ENCODE measurements at regions not wholly inside any gene's neighbourhood (a gene's known extent, or its start where the extent isn't known, plus 50 kb on each side); places are given as distances from the start of the nearest gene placed in this dataset.

DNA sequence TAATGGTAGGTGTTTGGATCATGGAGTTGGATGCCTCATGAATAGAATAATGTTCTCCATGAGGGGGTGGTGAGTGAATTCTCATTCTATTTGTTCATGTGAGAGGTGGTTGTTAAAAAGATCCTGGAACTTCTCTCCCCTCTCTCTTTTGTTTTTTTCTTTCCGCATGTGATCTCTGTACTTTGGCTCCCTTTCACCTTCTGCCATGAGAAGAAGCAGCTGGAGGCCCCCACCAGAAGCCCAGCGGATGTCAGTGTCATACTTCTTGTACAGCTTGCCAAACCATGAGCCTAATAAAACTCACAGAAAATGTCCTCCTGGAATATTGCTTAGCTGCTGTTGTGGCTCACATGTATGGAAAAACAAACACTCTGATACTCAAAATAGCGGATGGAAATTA lies 1212.3 kb upstream of the NCAM2 start:
- Histone ChIP-seq H3K36me3 (replicated peaks; ENCODE audit: insufficient read depth, low read length) (no peaks in the 10 kb centered on the region), H3K4me3 (ENCODE audit: low read length) (no peak overlapping the region), H3K4me2 (ENCODE audit: low read depth, low read length) (no peak overlapping the region), H4K20me1 (ENCODE audit: insufficient read depth, low read length) (no peaks in the 10 kb centered on the region), H3K27me3 (replicated peaks; ENCODE audit: insufficient read depth, low read length) (no peaks in the 10 kb centered on the region), H3K9me3 (replicated peaks; ENCODE audit: insufficient read depth, low read length) (no peaks in the 10 kb centered on the region), H3K4me1 (ENCODE audit: low read length) (no peaks in the 10 kb centered on the region), H3F3A (ENCODE audit: insufficient read depth, low read length) (no peaks in the 10 kb centered on the region), H3K27ac (ENCODE audit: low read length) (no peak overlapping the region), H3K79me2 (ENCODE audit: low read length) (no peaks in the 10 kb centered on the region), H3K9me2 (replicated peaks; ENCODE audit: insufficient read depth, low read length) (no peaks in the 10 kb centered on the region), H3K9ac (ENCODE audit: low read length) (no peak overlapping the region), H2AFZ (ENCODE audit: low read length) (no peak overlapping the region)
- no peak for TF ChIP-seq EZH2 (optimal IDR thresholded peaks at IDR 0.05; ENCODE audit: low read depth, low read length)
- TF ChIP-seq, protein P1, sequence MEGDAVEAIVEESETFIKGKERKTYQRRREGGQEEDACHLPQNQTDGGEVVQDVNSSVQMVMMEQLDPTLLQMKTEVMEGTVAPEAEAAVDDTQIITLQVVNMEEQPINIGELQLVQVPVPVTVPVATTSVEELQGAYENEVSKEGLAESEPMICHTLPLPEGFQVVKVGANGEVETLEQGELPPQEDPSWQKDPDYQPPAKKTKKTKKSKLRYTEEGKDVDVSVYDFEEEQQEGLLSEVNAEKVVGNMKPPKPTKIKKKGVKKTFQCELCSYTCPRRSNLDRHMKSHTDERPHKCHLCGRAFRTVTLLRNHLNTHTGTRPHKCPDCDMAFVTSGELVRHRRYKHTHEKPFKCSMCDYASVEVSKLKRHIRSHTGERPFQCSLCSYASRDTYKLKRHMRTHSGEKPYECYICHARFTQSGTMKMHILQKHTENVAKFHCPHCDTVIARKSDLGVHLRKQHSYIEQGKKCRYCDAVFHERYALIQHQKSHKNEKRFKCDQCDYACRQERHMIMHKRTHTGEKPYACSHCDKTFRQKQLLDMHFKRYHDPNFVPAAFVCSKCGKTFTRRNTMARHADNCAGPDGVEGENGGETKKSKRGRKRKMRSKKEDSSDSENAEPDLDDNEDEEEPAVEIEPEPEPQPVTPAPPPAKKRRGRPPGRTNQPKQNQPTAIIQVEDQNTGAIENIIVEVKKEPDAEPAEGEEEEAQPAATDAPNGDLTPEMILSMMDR (IDR thresholded peaks at IDR 0.05; ENCODE audit: low read length), result no peak
- TF ChIP-seq EZH2phosphoT487 (IDR thresholded peaks at IDR 0.05; ENCODE audit: low read length), result no peak
- DNase-seq, result no peak

DNA sequence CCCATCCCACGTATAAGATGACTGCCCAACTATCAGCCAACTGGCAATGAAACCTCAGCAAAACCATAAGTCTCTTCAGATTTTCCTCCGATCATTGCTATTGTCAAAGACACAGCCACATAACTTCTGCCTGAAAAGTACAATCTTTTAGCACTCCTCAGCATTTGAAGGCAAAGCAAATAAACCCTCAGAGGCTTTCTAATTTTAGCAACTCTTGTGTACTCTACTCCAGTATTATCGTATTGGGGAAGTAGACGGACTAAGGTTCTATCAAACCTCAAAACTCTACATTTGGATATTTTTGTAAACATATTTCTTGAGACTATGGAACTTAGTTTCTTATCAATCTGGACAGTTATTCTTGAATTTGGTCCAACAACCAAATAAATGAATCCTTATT lies 1206.2 kb upstream of the NCAM2 start:
- H3K9ac ChIP-seq (ENCODE audit: low read length), result no peak overlapping the region
- no peak overlapping the region for H3K4me3 ChIP-seq (ENCODE audit: low read length)
- no peak overlapping the region for H2AFZ ChIP-seq (ENCODE audit: low read length)
- no peaks in the 10 kb centered on the region for H3F3A ChIP-seq (ENCODE audit: insufficient read depth, low read length)
- H3K9me3 ChIP-seq (replicated peaks; ENCODE audit: insufficient read depth, low read length), result no peaks in the 10 kb centered on the region
- H3K79me2 ChIP-seq (ENCODE audit: low read length), result no peaks in the 10 kb centered on the region
- no peaks in the 10 kb centered on the region for H3K27me3 ChIP-seq (replicated peaks; ENCODE audit: insufficient read depth, low read length)
- H3K4me2 ChIP-seq (ENCODE audit: low read depth, low read length), result no peak overlapping the region
- no peaks in the 10 kb centered on the region for H4K20me1 ChIP-seq (ENCODE audit: insufficient read depth, low read length)
- DNase-seq, result no peak
- H3K27ac ChIP-seq (ENCODE audit: low read length), result no peak overlapping the region
- H3K9me2 ChIP-seq (replicated peaks; ENCODE audit: insufficient read depth, low read length), result no peaks in the 10 kb centered on the region
- TF ChIP-seq, protein P1 (IDR thresholded peaks at IDR 0.05; ENCODE audit: low read length), result no peak
- TF ChIP-seq EZH2 (optimal IDR thresholded peaks at IDR 0.05; ENCODE audit: low read depth, low read length), result no peak
- no peak for TF ChIP-seq EZH2phosphoT487 (IDR thresholded peaks at IDR 0.05; ENCODE audit: low read length)
- H3K4me1 ChIP-seq (ENCODE audit: low read length), result no peaks in the 10 kb centered on the region
- H3K36me3 ChIP-seq (replicated peaks; ENCODE audit: insufficient read depth, low read length), result no peaks in the 10 kb centered on the region

DNA sequence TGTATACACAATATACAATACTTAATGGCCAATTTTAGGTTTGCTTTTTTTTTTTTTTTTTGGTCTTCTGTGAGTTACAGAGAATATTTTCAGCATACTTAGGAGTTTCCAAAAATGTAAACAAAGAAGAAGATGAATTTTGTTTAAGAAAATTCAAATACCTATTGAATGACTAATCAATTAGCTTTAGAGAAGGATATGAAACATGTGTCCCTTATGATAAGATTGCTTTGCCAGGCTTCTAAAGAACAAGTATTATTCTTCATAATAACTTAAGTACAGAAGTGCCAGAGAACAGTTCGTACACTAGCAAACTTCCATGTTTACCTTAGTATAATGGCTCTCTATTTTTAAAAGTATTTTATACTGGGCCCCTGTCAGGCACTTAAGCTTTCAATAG lies 1191.0 kb upstream of the NCAM2 start:
- Histone ChIP-seq H3K4me3 (ENCODE audit: low read length) (no peak overlapping the region), H3K27me3 (replicated peaks; ENCODE audit: insufficient read depth, low read length) (no peaks in the 10 kb centered on the region), H3F3A (ENCODE audit: insufficient read depth, low read length) (no peaks in the 10 kb centered on the region), H4K20me1 (ENCODE audit: insufficient read depth, low read length) (no peaks in the 10 kb centered on the region), H2AFZ (ENCODE audit: low read length) (no peak overlapping the region), H3K27ac (ENCODE audit: low read length) (no peak overlapping the region), H3K79me2 (ENCODE audit: low read length) (no peaks in the 10 kb centered on the region), H3K9me2 (replicated peaks; ENCODE audit: insufficient read depth, low read length) (no peaks in the 10 kb centered on the region), H3K9me3 (replicated peaks; ENCODE audit: insufficient read depth, low read length) (no peaks in the 10 kb centered on the region), H3K4me2 (ENCODE audit: low read depth, low read length) (no peak overlapping the region), H3K9ac (ENCODE audit: low read length) (no peak overlapping the region), H3K4me1 (ENCODE audit: low read length) (no peaks in the 10 kb centered on the region), H3K36me3 (replicated peaks; ENCODE audit: insufficient read depth, low read length) (no peaks in the 10 kb centered on the region)
- TF ChIP-seq EZH2phosphoT487 (IDR thresholded peaks at IDR 0.05; ENCODE audit: low read length) (no peak), EZH2 (optimal IDR thresholded peaks at IDR 0.05; ENCODE audit: low read depth, low read length) (no peak)
- TF ChIP-seq, protein P1 (IDR thresholded peaks at IDR 0.05; ENCODE audit: low read length), result no peak
- DNase-seq, result no peak

Data from MM.1S (cell line).